HCT116 (cell line): ENCODE measurements at regions not wholly inside any gene's neighbourhood (a gene's known extent, or its start where the extent isn't known, plus 50 kb on each side); places are given as distances from the start of the nearest gene placed in this dataset.

Experiments
- ATAC-seq: fragments of 200-7000 bp; cut with Tn5 transposase; 2 replicates; pipeline ENCODE4 v1.9.1; 2020; ENCODE audit warnings: mild to moderate bottlenecking, moderate library complexity
- BruUV-seq: library from RNA; stranded (reverse); fragments of 400-500 nt; replicated peaks from 2 replicates; lab custom pipeline; 2021; lab: Mats Ljungman, UMichigan
- CTCF ChIA-PET: fragments of 300-600 bp; sonication (Branson Sonifier 250); formaldehyde crosslinking; loops from one replicate; lab custom pipeline; 2021; ENCODE audit warnings: antibody characterized with exemption; lab: Charles Lee
- POLR2A ChIA-PET: fragments of 300-600, 350-600 bp; sonication (Branson Sonifier 250); formaldehyde crosslinking; loops from one replicate; lab custom pipeline; 2021; ENCODE audit warnings: antibody characterized with exemption; lab: Charles Lee
- RAD21 ChIA-PET, 2 experiments: fragments of 300-600 bp; sonication (Branson Sonifier 250); formaldehyde crosslinking; loops; one replicate each; lab custom pipeline; 2023; ENCODE audit warnings: low total read pairs in 2 of 2; ENCODE audit not compliant: uncharacterized antibody in 2 of 2, unreplicated experiment in 2 of 2, low non-redundant PET in 1 of 2; lab: Charles Lee
- DNase-seq: peaks from one replicate; pipeline ENCODE4 v3.0.0-alpha.2; 2010; ENCODE audit warnings: low read depth, low spot score
- H2AFZ ChIP-seq: fragments of 200-600 bp; shearing (Covaris generic), sonication (generic); 2 replicates; pipeline ENCODE4 v1.6.1; 2017; ENCODE audit warnings: low read depth, mixed run types, mixed read lengths, antibody characterized with exemption, low read length; ENCODE audit not compliant: poor library complexity, severe bottlenecking
- H3K27ac ChIP-seq: 2 replicates; pipeline ENCODE4 v1.5.1; 2012; ENCODE audit warnings: low read depth, low read length
- H3K27me3 ChIP-seq: fragments of 200-600 bp; sonication (generic); 2 replicates; pipeline ENCODE4 v1.6.1; 2016; ENCODE audit warnings: mixed run types, low read length, mixed read lengths; ENCODE audit not compliant: insufficient read depth
- H3K36me3 ChIP-seq, 2 experiments: fragments of 200-500 bp in 1 of 2; fragments of 200-600 bp in 1 of 2; sonication (Bioruptor generic) in 1 of 2; sonication (generic) in 1 of 2; 2 replicates each; pipeline versions ENCODE4 v1.5.1 to v1.6.1; 2014 to 2016; ENCODE audit warnings: low read length in 2 of 2, inconsistent platforms in 1 of 2, mixed read lengths in 1 of 2, mixed run types in 1 of 2; ENCODE audit not compliant: insufficient read depth in 2 of 2, control insufficient read depth in 1 of 2
- H3K4me1 ChIP-seq, 2 experiments: fragments of 200-600 bp in 1 of 2; sonication (generic) in 1 of 2; 2 replicates each; pipeline versions ENCODE4 v1.5.1 to v1.6.1; 2012 to 2017; ENCODE audit warnings: low read length in 2 of 2, inconsistent platforms in 1 of 2, mild to moderate bottlenecking in 1 of 2, mixed read lengths in 1 of 2, mixed run types in 1 of 2, moderate library complexity in 1 of 2; ENCODE audit not compliant: insufficient read depth in 2 of 2, control insufficient read depth in 1 of 2
- H3K4me2 ChIP-seq: fragments of 200-600 bp; sonication (generic); 2 replicates; pipeline ENCODE4 v1.6.1; 2017; ENCODE audit warnings: mixed run types, low read length, mixed read lengths
- H3K4me3 ChIP-seq, 2 experiments: fragments of 200-600 bp in 1 of 2; sonication (generic) in 1 of 2; replicated peaks in 1 of 2; 2 replicates each; pipeline ENCODE4 v1.5.1; 2011 to 2016; ENCODE audit warnings: low read length in 2 of 2, control low read depth in 1 of 2, low read depth in 1 of 2, mild to moderate bottlenecking in 1 of 2, mixed read lengths in 1 of 2, mixed run types in 1 of 2
- H3K79me2 ChIP-seq: fragments of 200-600 bp; sonication (generic); 2 replicates; pipeline ENCODE4 v1.6.1; 2017; ENCODE audit warnings: mild to moderate bottlenecking, mixed run types, low read length, moderate library complexity, mixed read lengths; ENCODE audit not compliant: insufficient read depth
- H3K9ac ChIP-seq: fragments of 200-600 bp; sonication (generic); 2 replicates; pipeline ENCODE4 v1.6.1; 2016; ENCODE audit warnings: low read length, mixed read lengths
- H3K9me2 ChIP-seq: fragments of 200-600 bp; sonication (generic), shearing (Covaris generic); 2 replicates; pipeline ENCODE4 v1.6.1; 2017; ENCODE audit warnings: mixed run types, mild to moderate bottlenecking, moderate library complexity; ENCODE audit not compliant: insufficient read depth
- H3K9me3 ChIP-seq, 2 experiments: fragments of 200-500 bp in 1 of 2; fragments of 200-600 bp in 1 of 2; sonication (Bioruptor generic) in 1 of 2; sonication (generic) in 1 of 2; 2 replicates each; pipeline ENCODE4 v1.6.1; 2014 to 2017; ENCODE audit warnings: low read length in 2 of 2, mixed read lengths in 2 of 2, inconsistent platforms in 1 of 2, low read depth in 1 of 2, mild to moderate bottlenecking in 1 of 2, mixed run types in 1 of 2, moderate library complexity in 1 of 2; ENCODE audit not compliant: control insufficient read depth in 1 of 2, insufficient read depth in 1 of 2
- H4K20me1 ChIP-seq: fragments of 200-600 bp; sonication (generic), shearing (Covaris generic); 2 replicates; pipeline ENCODE4 v1.6.1; 2017; ENCODE audit warnings: mixed run types, mild to moderate bottlenecking, moderate library complexity; ENCODE audit not compliant: insufficient read depth
- ATF3 ChIP-seq: IDR thresholded peaks from 2 replicates; pipeline ENCODE4 v1.6.1; 2012
- CBX3 ChIP-seq: IDR thresholded peaks from 2 replicates; pipeline ENCODE4 v1.6.1; 2012; ENCODE audit warnings: low read depth
- EGR1 ChIP-seq: IDR thresholded peaks from 2 replicates; pipeline ENCODE4 v1.6.1; 2012; ENCODE audit warnings: low read depth
- ELF1 ChIP-seq: IDR thresholded peaks from 2 replicates; pipeline ENCODE4 v1.6.1; 2012; ENCODE audit warnings: low read depth, borderline replicate concordance
- EZH2 ChIP-seq: fragments of 200-600 bp; sonication (generic); IDR thresholded peaks from 2 replicates; pipeline ENCODE4 v1.6.1; 2017; ENCODE audit warnings: antibody characterized with exemption, mixed run types
- FOSL1 ChIP-seq: IDR thresholded peaks from 2 replicates; pipeline ENCODE4 v1.6.1; 2012; ENCODE audit warnings: low read depth
- POLR2A ChIP-seq: IDR thresholded peaks from 2 replicates; pipeline ENCODE4 v1.7.0; 2011; ENCODE audit warnings: borderline replicate concordance; ENCODE audit not compliant: insufficient read depth, insufficient read length; ENCODE audit errors: extremely low read depth
- POLR2AphosphoS5 ChIP-seq: IDR thresholded peaks from 2 replicates; pipeline ENCODE4 v1.6.1; 2011; ENCODE audit warnings: mild to moderate bottlenecking, low read depth, low read length, moderate library complexity
- RAD21 ChIP-seq: IDR thresholded peaks from 2 replicates; pipeline ENCODE4 v1.6.1; 2012; ENCODE audit warnings: low read depth, mild to moderate bottlenecking
- SIN3A ChIP-seq: IDR thresholded peaks from 2 replicates; pipeline ENCODE4 v1.6.1; 2012; ENCODE audit warnings: low read depth
- SP1 ChIP-seq: IDR thresholded peaks from 2 replicates; pipeline ENCODE4 v1.6.1; 2012; ENCODE audit warnings: low read depth
- SRF ChIP-seq: IDR thresholded peaks from 2 replicates; pipeline ENCODE4 v1.6.1; 2012; ENCODE audit warnings: low read depth
- TCF7L2 ChIP-seq: IDR thresholded peaks from 2 replicates; pipeline ENCODE4 v1.7.0; 2011; ENCODE audit warnings: borderline replicate concordance, inconsistent platforms; ENCODE audit not compliant: insufficient read depth, insufficient read length; ENCODE audit errors: extremely low read depth
- YY1 ChIP-seq: IDR thresholded peaks from 2 replicates; pipeline ENCODE4 v1.6.1; 2011; ENCODE audit warnings: low read length, low read depth, moderate library complexity, mild to moderate bottlenecking; ENCODE audit not compliant: insufficient replicate concordance; ENCODE audit errors: extremely low read depth
- ZFX ChIP-seq: fragments of 450-650 bp; IDR thresholded peaks from 2 replicates; pipeline ENCODE4 v1.6.1; 2017
- intact Hi-C: fragments of 100-400 bp; cut with micrococcal nuclease; formaldehyde crosslinking; loops from 2 replicates; pipeline ENCODE4 v1.10.0; 2022
- TF ChIP-seq, protein P1 (sequence below): IDR thresholded peaks from 2 replicates; pipeline ENCODE4 v1.6.1; 2012; ENCODE audit warnings: low read depth

GRCh38 chr21:38659936-38660332, 145.8 kb upstream of the ETS2 start:
- no peak overlapping the region for H3K4me2 ChIP-seq
- no peaks in the 10 kb centered on the region for H3K79me2 ChIP-seq
- no peaks in the 10 kb centered on the region for H3K36me3 ChIP-seq
- H4K20me1 ChIP-seq, result no peaks in the 10 kb centered on the region
- ChIA-PET CTCF (interaction anchor here (1.9 kb wide), 1 partner anchor 9 kb away, joined by 9 read pairs; no protein-coding TSS in a partner anchor), POLR2A (no interaction called here), RAD21 (no interaction called here)
- BruUV-seq, result no TSS peak
- no peaks in the 10 kb centered on the region for H3K9me2 ChIP-seq
- ATAC-seq (no peak), DNase-seq (no peak)
- H3K4me3 ChIP-seq, result no peak overlapping the region
- TF ChIP-seq POLR2A (no peak), EZH2 (no peak), SIN3A (no peak), TCF7L2 (no peak), SRF (no peak), EGR1 (no peak), YY1 (no peak), SP1 (no peak), ELF1 (no peak), POLR2AphosphoS5 (no peak), FOSL1 (no peak), ATF3 (no peak), RAD21 (no peak), ZFX (no peak), CBX3 (no peak)
- TF ChIP-seq, protein P1, sequence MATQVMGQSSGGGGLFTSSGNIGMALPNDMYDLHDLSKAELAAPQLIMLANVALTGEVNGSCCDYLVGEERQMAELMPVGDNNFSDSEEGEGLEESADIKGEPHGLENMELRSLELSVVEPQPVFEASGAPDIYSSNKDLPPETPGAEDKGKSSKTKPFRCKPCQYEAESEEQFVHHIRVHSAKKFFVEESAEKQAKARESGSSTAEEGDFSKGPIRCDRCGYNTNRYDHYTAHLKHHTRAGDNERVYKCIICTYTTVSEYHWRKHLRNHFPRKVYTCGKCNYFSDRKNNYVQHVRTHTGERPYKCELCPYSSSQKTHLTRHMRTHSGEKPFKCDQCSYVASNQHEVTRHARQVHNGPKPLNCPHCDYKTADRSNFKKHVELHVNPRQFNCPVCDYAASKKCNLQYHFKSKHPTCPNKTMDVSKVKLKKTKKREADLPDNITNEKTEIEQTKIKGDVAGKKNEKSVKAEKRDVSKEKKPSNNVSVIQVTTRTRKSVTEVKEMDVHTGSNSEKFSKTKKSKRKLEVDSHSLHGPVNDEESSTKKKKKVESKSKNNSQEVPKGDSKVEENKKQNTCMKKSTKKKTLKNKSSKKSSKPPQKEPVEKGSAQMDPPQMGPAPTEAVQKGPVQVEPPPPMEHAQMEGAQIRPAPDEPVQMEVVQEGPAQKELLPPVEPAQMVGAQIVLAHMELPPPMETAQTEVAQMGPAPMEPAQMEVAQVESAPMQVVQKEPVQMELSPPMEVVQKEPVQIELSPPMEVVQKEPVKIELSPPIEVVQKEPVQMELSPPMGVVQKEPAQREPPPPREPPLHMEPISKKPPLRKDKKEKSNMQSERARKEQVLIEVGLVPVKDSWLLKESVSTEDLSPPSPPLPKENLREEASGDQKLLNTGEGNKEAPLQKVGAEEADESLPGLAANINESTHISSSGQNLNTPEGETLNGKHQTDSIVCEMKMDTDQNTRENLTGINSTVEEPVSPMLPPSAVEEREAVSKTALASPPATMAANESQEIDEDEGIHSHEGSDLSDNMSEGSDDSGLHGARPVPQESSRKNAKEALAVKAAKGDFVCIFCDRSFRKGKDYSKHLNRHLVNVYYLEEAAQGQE, result no peak
- TF ChIP-seq, all 23 proteins: peak for 0
- Histone ChIP-seq H3K4me1 (no peaks in the 10 kb centered on the region), H2AFZ (no peak overlapping the region), H3K27me3 (peaks cover 32% of the 10 kb centered on the region), H3K27ac (no peak overlapping the region), H3K9me3 (no peaks in the 10 kb centered on the region), H3K9ac (no peak overlapping the region)
- intact Hi-C loops, result no loop called here
